ENCODE measurements at regions not wholly inside any gene's neighbourhood (a gene's known extent, or its start where the extent isn't known, plus 50 kb on each side); places are given as distances from the start of the nearest gene placed in this dataset.
"Not testable (repeated sequence)": the region's sequence is repeated elsewhere in the genome, so short reads cannot be mapped to it uniquely, and the experiment has no call there.

GRCh38 chr19:56894626-56895025 lies 54.1 kb upstream of the PEG3 start:
- DNase-seq (ENCODE audit: low read depth, low spot score) = no peak
- in situ Hi-C loops (cut with HindIII; ENCODE audit: low pct_unique_long_range_greater_than_20kb, low sequenced_read_pairs) = no loop called here

GRCh38 chr19:56896095-56896494 lies 55.6 kb upstream of the PEG3 start:
- in situ Hi-C loops (cut with HindIII; ENCODE audit: low pct_unique_long_range_greater_than_20kb, low sequenced_read_pairs) = no loop called here
- no peak for DNase-seq (ENCODE audit: low read depth, low spot score)

GRCh38 chr19:56899943-56900342 lies 59.4 kb upstream of the PEG3 start:
- no peak for DNase-seq (ENCODE audit: low read depth, low spot score)
- in situ Hi-C loops (cut with HindIII; ENCODE audit: low pct_unique_long_range_greater_than_20kb, low sequenced_read_pairs) = no loop called here

- no peak for DNase-seq (ENCODE audit: low read depth, low spot score)
- in situ Hi-C loops (cut with HindIII; ENCODE audit: low pct_unique_long_range_greater_than_20kb, low sequenced_read_pairs) = no loop called here
These were observed 60.1 kb upstream of the PEG3 start for GRCh38 chr19:56900573-56901097.

- no peak for DNase-seq (ENCODE audit: low read depth, low spot score)
- in situ Hi-C loops (cut with HindIII; ENCODE audit: low pct_unique_long_range_greater_than_20kb, low sequenced_read_pairs) = no loop called here
These were observed 65.2 kb upstream of the PEG3 start for GRCh38 chr19:56905631-56906150.

- in situ Hi-C loops (cut with HindIII; ENCODE audit: low pct_unique_long_range_greater_than_20kb, low sequenced_read_pairs) = no loop called here
- no peak for DNase-seq (ENCODE audit: low read depth, low spot score)
These were observed 72.0 kb upstream of the PEG3 start for GRCh38 chr19:56912401-56913112.

GRCh38 chr19:56913113-56913455 lies 72.6 kb upstream of the PEG3 start:
- DNase-seq (ENCODE audit: low read depth, low spot score); in situ Hi-C loops (cut with HindIII; ENCODE audit: low pct_unique_long_range_greater_than_20kb, low sequenced_read_pairs): not testable (repeated sequence)

- in situ Hi-C loops (cut with HindIII; ENCODE audit: low pct_unique_long_range_greater_than_20kb, low sequenced_read_pairs) = no loop called here
- no peak for DNase-seq (ENCODE audit: low read depth, low spot score)
These were observed 76.0 kb upstream of the PEG3 start for GRCh38 chr19:56916528-56916927.

GRCh38 chr19:56917529-56917928 lies 77.0 kb upstream of the PEG3 start:
- in situ Hi-C loops (cut with HindIII; ENCODE audit: low pct_unique_long_range_greater_than_20kb, low sequenced_read_pairs) = no loop called here
- DNase-seq (ENCODE audit: low read depth, low spot score) = no peak

- in situ Hi-C loops (cut with HindIII; ENCODE audit: low pct_unique_long_range_greater_than_20kb, low sequenced_read_pairs) = no loop called here
- no peak for DNase-seq (ENCODE audit: low read depth, low spot score)
These were observed 77.5 kb upstream of the PEG3 start for GRCh38 chr19:56917998-56918397.

- in situ Hi-C loops (cut with HindIII; ENCODE audit: low pct_unique_long_range_greater_than_20kb, low sequenced_read_pairs) = no loop called here
These were observed 78.3 kb upstream of the PEG3 start for GRCh38 chr19:56918682-56919307.

GRCh38 chr19:56919308-56919995 lies 78.9 kb upstream of the PEG3 start:
- in situ Hi-C loops (cut with HindIII; ENCODE audit: low pct_unique_long_range_greater_than_20kb, low sequenced_read_pairs) = no loop called here
- DNase-seq (ENCODE audit: low read depth, low spot score) = no peak

More at GRCh38 chr19:56918682-56919307, 78.3 kb upstream of the PEG3 start:
- DNase-seq (ENCODE audit: low read depth, low spot score) = no peak

GRCh38 chr19:56926094-56926493 lies 85.6 kb upstream of the PEG3 start:
- in situ Hi-C loops (cut with HindIII; ENCODE audit: low pct_unique_long_range_greater_than_20kb, low sequenced_read_pairs); DNase-seq (ENCODE audit: low read depth, low spot score): not testable (repeated sequence)

GRCh38 chr19:56927294-56927693 lies 86.8 kb upstream of the PEG3 start:
- in situ Hi-C loops (cut with HindIII; ENCODE audit: low pct_unique_long_range_greater_than_20kb, low sequenced_read_pairs) = no loop called here
- no peak for DNase-seq (ENCODE audit: low read depth, low spot score)

- no peak for DNase-seq (ENCODE audit: low read depth, low spot score)
- in situ Hi-C loops (cut with HindIII; ENCODE audit: low pct_unique_long_range_greater_than_20kb, low sequenced_read_pairs) = no loop called here
These were observed 87.3 kb upstream of the PEG3 start for GRCh38 chr19:56927791-56928207.

- in situ Hi-C loops (cut with HindIII; ENCODE audit: low pct_unique_long_range_greater_than_20kb, low sequenced_read_pairs) = no loop called here
- DNase-seq (ENCODE audit: low read depth, low spot score) = no peak
These were observed 90.4 kb upstream of the PEG3 start for GRCh38 chr19:56930647-56931535.

GRCh38 chr19:56933014-56933705 lies 92.6 kb upstream of the PEG3 start:
- in situ Hi-C loops (cut with HindIII; ENCODE audit: low pct_unique_long_range_greater_than_20kb, low sequenced_read_pairs) = no loop called here
- DNase-seq (ENCODE audit: low read depth, low spot score) = no peak

All from SK-MEL-5 (cell line).